GM12878 (cell line): ENCODE measurements at regions not wholly inside any gene's neighbourhood (a gene's known extent, or its start where the extent isn't known, plus 50 kb on each side); places are given as distances from the start of the nearest gene placed in this dataset.

ENCODE experiments used
- ATAC-seq: fragments of 200-7000 bp; cut with Tn5 transposase; 3 replicates; pipeline ENCODE4 v1.9.1; 2020; ENCODE audit warnings: mild to moderate bottlenecking, moderate library complexity
- BruUV-seq: library from RNA; stranded (reverse); fragments of 400-500 nt; replicated peaks from 2 replicates; lab custom pipeline; 2021; lab: Mats Ljungman, UMichigan
- CTCF ChIA-PET: fragments of 300-600 bp; sonication (Branson Sonifier 250); formaldehyde crosslinking; extraction: SDS; loops from one replicate; lab custom pipeline; 2021; ENCODE audit warnings: inconsistent platforms; lab: Yijun Ruan, JAX
- POLR2A ChIA-PET: fragments of 350-600 bp; formaldehyde crosslinking; extraction: SDS; loops from one replicate; lab custom pipeline; 2021; ENCODE audit warnings: inconsistent platforms; lab: Charles Lee
- RAD21 ChIA-PET: fragments of 300-600 bp; sonication (Branson Sonifier 250); formaldehyde crosslinking; loops from one replicate; lab custom pipeline; 2023; ENCODE audit warnings: antibody characterized with exemption; ENCODE audit not compliant: unreplicated experiment; lab: Charles Lee
- SMC1A ChIA-PET: fragments of 300-600 bp; sonication (Branson Sonifier 250); formaldehyde crosslinking; loops from one replicate; lab custom pipeline; 2023; ENCODE audit not compliant: unreplicated experiment, uncharacterized antibody; lab: Charles Lee
- DNase-seq: peaks from one replicate; pipeline ENCODE4 v3.0.0-alpha.2; 2011; ENCODE audit warnings: low read depth, low spot score
- FAIRE-seq: peaks from 3 replicates; lab custom pipeline; 2011; peaks lifted over from hg19 to GRCh38; lab: Jason Lieb, UNC
- H2AFZ ChIP-seq: 2 replicates; pipeline ENCODE4 v1.6.0; 2011; ENCODE audit warnings: low read depth, low read length, control low read depth; ENCODE audit not compliant: control insufficient read depth
- H3K27ac ChIP-seq: 2 replicates; pipeline ENCODE4 v1.5.1; 2011; ENCODE audit warnings: control low read depth; ENCODE audit not compliant: control insufficient read depth, insufficient read depth
- H3K27me3 ChIP-seq, 2 experiments: replicated peaks in 1 of 2; 2 replicates each; pipeline versions ENCODE4 v1.6.0 to v1.6.1; 2011; ENCODE audit warnings: low read length in 1 of 2; ENCODE audit not compliant: control insufficient read depth in 2 of 2, insufficient read depth in 2 of 2
- H3K36me3 ChIP-seq, 2 experiments: 2 replicates each; pipeline ENCODE4 v1.5.1; 2011; ENCODE audit warnings: low read length in 1 of 2; ENCODE audit not compliant: control insufficient read depth in 2 of 2, insufficient read depth in 2 of 2
- H3K4me1 ChIP-seq: 2 replicates; pipeline ENCODE4 v1.6.1; 2011; ENCODE audit warnings: mild to moderate bottlenecking, low read length, moderate library complexity, mixed read lengths; ENCODE audit not compliant: control insufficient read depth, insufficient read depth
- H3K4me2 ChIP-seq: 2 replicates; pipeline ENCODE4 v1.6.0; 2011; ENCODE audit warnings: control low read depth; ENCODE audit not compliant: control insufficient read depth, insufficient read depth
- H3K4me3 ChIP-seq: fragments of 200-600 bp; sonication (generic); 2 replicates; pipeline ENCODE4 v1.5.1; 2016
- H3K79me2 ChIP-seq: 2 replicates; pipeline ENCODE4 v1.6.0; 2011; ENCODE audit warnings: low read length; ENCODE audit not compliant: control insufficient read depth, insufficient read depth
- H3K9ac ChIP-seq: 2 replicates; pipeline ENCODE4 v1.8.0; 2011; ENCODE audit warnings: low read length, control low read depth, mixed read lengths; ENCODE audit not compliant: control insufficient read depth, insufficient read depth
- H3K9me3 ChIP-seq: replicated peaks from 3 replicates; pipeline ENCODE4 v1.5.1; 2011; ENCODE audit warnings: mild to moderate bottlenecking, low read length; ENCODE audit not compliant: control insufficient read depth, insufficient read depth
- H4K20me1 ChIP-seq: 2 replicates; pipeline ENCODE4 v1.6.0; 2011; ENCODE audit not compliant: control insufficient read depth, insufficient read depth
- BHLHE40 ChIP-seq, 2 experiments: fragments of 450-650 bp in 1 of 2; IDR thresholded peaks; 2 replicates each; pipeline ENCODE4 v1.6.1; 2011 to 2017; ENCODE audit warnings: low read depth in 2 of 2, borderline replicate concordance in 1 of 2, improper control_type of control experiment in 1 of 2, low read length in 1 of 2, mild to moderate bottlenecking in 1 of 2
- CHD2 ChIP-seq: IDR thresholded peaks from 2 replicates; pipeline ENCODE4 v1.6.1; 2011; ENCODE audit warnings: low read depth, low read length, improper control_type of control experiment, borderline replicate concordance
- CTCF ChIP-seq, 3 experiments: IDR thresholded peaks in 2 of 3; conservative IDR thresholded peaks in 1 of 3; 2 replicates each; pipeline ENCODE4 v1.5.1; 2011; ENCODE audit warnings: low read depth in 3 of 3, low read length in 3 of 3, mild to moderate bottlenecking in 3 of 3, control low read depth in 2 of 3, moderate library complexity in 2 of 3, inconsistent platforms in 1 of 3, mixed read lengths in 1 of 3; ENCODE audit not compliant: control insufficient read depth in 2 of 3, insufficient read depth in 1 of 3; ENCODE audit errors: extremely low read depth in 1 of 3
- ESRRA ChIP-seq: IDR thresholded peaks from 2 replicates; pipeline ENCODE4 v1.6.1; 2012; ENCODE audit warnings: mild to moderate bottlenecking, low read length, improper control_type of control experiment
- KLF5 ChIP-seq: fragments of 450-650 bp; IDR thresholded peaks from 2 replicates; pipeline ENCODE4 v1.6.1; 2014; ENCODE audit warnings: mild to moderate bottlenecking; ENCODE audit not compliant: partially characterized antibody
- NBN ChIP-seq: fragments of 450-650 bp; IDR thresholded peaks from 2 replicates; pipeline ENCODE4 v1.6.1; 2016
- REST ChIP-seq: IDR thresholded peaks from 2 replicates; pipeline ENCODE4 v1.6.1; 2012; ENCODE audit warnings: mild to moderate bottlenecking, low read depth, low read length
- RFX5 ChIP-seq: IDR thresholded peaks from 2 replicates; pipeline ENCODE4 v1.6.1; 2011; ENCODE audit warnings: low read depth, low read length, improper control_type of control experiment
- SMAD5 ChIP-seq: IDR thresholded peaks from 2 replicates; pipeline ENCODE4 v1.6.1; 2016; ENCODE audit warnings: antibody characterized with exemption, low read depth
- SMC3 ChIP-seq: IDR thresholded peaks from 2 replicates; pipeline ENCODE4 v1.6.1; 2011; ENCODE audit warnings: low read length, improper control_type of control experiment, borderline replicate concordance
- SRF ChIP-seq, 2 experiments: IDR thresholded peaks; 2 replicates each; pipeline ENCODE4 v1.6.1; 2011; ENCODE audit warnings: low read depth in 2 of 2, low read length in 2 of 2, mild to moderate bottlenecking in 1 of 2, moderate library complexity in 1 of 2
- SUPT20H ChIP-seq: IDR thresholded peaks from 2 replicates; pipeline ENCODE4 v1.6.1; 2011; ENCODE audit warnings: low read depth, mild to moderate bottlenecking, low read length, moderate library complexity, borderline replicate concordance; ENCODE audit not compliant: control insufficient read depth
- ZBED1 ChIP-seq: IDR thresholded peaks from 2 replicates; pipeline ENCODE4 v1.6.1; 2016; ENCODE audit warnings: borderline replicate concordance
- ZNF384 ChIP-seq: IDR thresholded peaks from 2 replicates; pipeline ENCODE4 v1.6.1; 2012; ENCODE audit warnings: low read depth, mild to moderate bottlenecking, low read length, improper control_type of control experiment, borderline replicate concordance
- whole genome bisulfite sequencing: methylation state at CpG from one replicate; pipeline ENCODE4 v1.1.6; 2016; ENCODE audit warnings: low lambda C conversion rate; ENCODE audit not compliant: insufficient replicate concordance, insufficient coverage; ENCODE audit errors: missing lambda C conversion rate; 5-methylcytosine and 5-hydroxymethylcytosine counted together
- in situ Hi-C: fragments of 300-500 bp; cut with MboI; formaldehyde crosslinking; loops from 9 replicates; pipeline ENCODE4 v1.14.3; 2018; ENCODE audit warnings: mixed read lengths
- intact Hi-C: fragments of 100-400 bp; cut with micrococcal nuclease; formaldehyde crosslinking; loops from one replicate; pipeline ENCODE4 v1.14.2; 2022; ENCODE audit not compliant: unreplicated experiment
- TF ChIP-seq, protein P1 (sequence below): fragments of 450-650 bp; conservative IDR thresholded peaks from 2 replicates; pipeline ENCODE4 v1.6.1; 2017; ENCODE audit warnings: mild to moderate bottlenecking, moderate library complexity

DNA sequence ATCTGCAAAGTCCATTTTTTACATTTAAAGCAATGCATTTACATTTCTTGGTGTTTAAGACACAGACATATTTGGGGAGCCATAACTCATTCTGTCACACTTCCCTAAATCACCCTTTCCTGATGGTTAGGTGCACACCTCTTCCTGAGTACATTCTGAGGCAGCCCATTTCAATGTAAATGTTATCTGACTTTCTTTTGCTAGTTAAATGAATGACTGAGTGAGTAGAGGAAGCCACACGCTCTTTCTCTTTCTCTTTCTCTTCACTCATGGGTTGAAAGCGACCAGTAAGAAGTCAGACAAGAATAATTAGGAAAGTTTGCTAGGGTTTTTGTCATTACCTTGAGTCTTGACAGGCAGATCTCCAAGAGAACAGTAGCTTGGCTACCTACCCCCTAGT is 143.1 kb downstream of the S1PR1 start:
- H2AFZ ChIP-seq, result peak overlapping the region; percentile 76
- H3K27me3 ChIP-seq, result no peaks in the 10 kb centered on the region
- POLR2A ChIA-PET, result interaction anchor here (0.6 to 6.2 kb wide), 7 partner anchors 9 to 33 kb away, joined by 3 to 74 read pairs (median 12); no protein-coding TSS in a partner anchor
- intact Hi-C loops, result no loop called here
- peak; percentile 95 for ATAC-seq
- SMC1A ChIA-PET, result interaction anchor here (0.9 to 20.9 kb wide), 9 partner anchors 9 to 70 kb away, joined by 3 to 618 read pairs (median 18); no protein-coding TSS in a partner anchor
- H3K4me3 ChIP-seq, result 0 out of 2 replicates have a peak overlapping the region, but pooled peaks have one; percentile 16
- H3K4me2 ChIP-seq, result peak overlapping the region; percentile 40
- in situ Hi-C loops, result loop anchor here (25.0 kb wide), 1 partner anchor 1618 kb away; the partner anchor contains the start of gene FRRS1
- no peaks in the 10 kb centered on the region for H4K20me1 ChIP-seq
- H3K9me3 ChIP-seq, result peaks cover 30% of the 10 kb centered on the region
- DNase-seq, result peak; percentile 80
- BruUV-seq, result no TSS peak
- RAD21 ChIA-PET, result interaction anchor here (1.0 to 12.9 kb wide), 9 partner anchors 10 to 70 kb away, joined by 3 to 219 read pairs (median 10); no protein-coding TSS in a partner anchor
- H3K27ac ChIP-seq, result peak overlapping the region; percentile 91
- peaks cover 32% of the 10 kb centered on the region for H3K4me1 ChIP-seq
- WGBS, result 0% methylated on average over 2 of the region's 2 CpGs
- H3K79me2 ChIP-seq, result peaks cover 59% of the 10 kb centered on the region
- FAIRE-seq, result peak; percentile 94
- H3K36me3 ChIP-seq, result peaks cover 0 to 5% of the 10 kb centered on the region in 2 experiments; a peak in 2 of 4 replicates
- CTCF ChIA-PET, result interaction anchor here (0.8 to 6.1 kb wide), 5 partner anchors 18 to 70 kb away, joined by 4 to 53 read pairs (median 12); no protein-coding TSS in a partner anchor
- peak overlapping the region; percentile 42; the same call in 1 of the 2 replicates for H3K9ac ChIP-seq
- TF ChIP-seq CHD2 (no peak), KLF5 (no peak), ZBED1 (no peak), REST (no peak), RFX5 (no peak), SMAD5 (0 out of 2 replicates have a peak, but pooled peaks have one; percentile 36), ESRRA (no peak), CTCF (IDR thresholded peaks at IDR 0.05 in 2 of 3, conservative IDR thresholded peaks at IDR 0.05 in 1 of 3; ENCODE audit: control insufficient read depth in 2 of 3, extremely low read depth in 1 of 3, insufficient read depth in 1 of 3, low read depth in 3 of 3, low read length in 3 of 3) (no peak), SUPT20H (no peak), SRF (IDR thresholded peaks at IDR 0.05; ENCODE audit: low read depth in 2 of 2, low read length in 2 of 2) (no peak), ZNF384 (no peak), NBN (0 out of 2 replicates have a peak, but pooled peaks have one; percentile 31), BHLHE40 (IDR thresholded peaks at IDR 0.05; ENCODE audit: borderline replicate concordance in 1 of 2, low read depth in 2 of 2, low read length in 1 of 2) (no peak), SMC3 (no peak)
- TF ChIP-seq, protein P1, sequence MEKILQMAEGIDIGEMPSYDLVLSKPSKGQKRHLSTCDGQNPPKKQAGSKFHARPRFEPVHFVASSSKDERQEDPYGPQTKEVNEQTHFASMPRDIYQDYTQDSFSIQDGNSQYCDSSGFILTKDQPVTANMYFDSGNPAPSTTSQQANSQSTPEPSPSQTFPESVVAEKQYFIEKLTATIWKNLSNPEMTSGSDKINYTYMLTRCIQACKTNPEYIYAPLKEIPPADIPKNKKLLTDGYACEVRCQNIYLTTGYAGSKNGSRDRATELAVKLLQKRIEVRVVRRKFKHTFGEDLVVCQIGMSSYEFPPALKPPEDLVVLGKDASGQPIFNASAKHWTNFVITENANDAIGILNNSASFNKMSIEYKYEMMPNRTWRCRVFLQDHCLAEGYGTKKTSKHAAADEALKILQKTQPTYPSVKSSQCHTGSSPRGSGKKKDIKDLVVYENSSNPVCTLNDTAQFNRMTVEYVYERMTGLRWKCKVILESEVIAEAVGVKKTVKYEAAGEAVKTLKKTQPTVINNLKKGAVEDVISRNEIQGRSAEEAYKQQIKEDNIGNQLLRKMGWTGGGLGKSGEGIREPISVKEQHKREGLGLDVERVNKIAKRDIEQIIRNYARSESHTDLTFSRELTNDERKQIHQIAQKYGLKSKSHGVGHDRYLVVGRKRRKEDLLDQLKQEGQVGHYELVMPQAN, result no peak
